ENCODE measurements at regions not wholly inside any gene's neighbourhood (a gene's known extent, or its start where the extent isn't known, plus 50 kb on each side); places are given as distances from the start of the nearest gene placed in this dataset.

DNA sequence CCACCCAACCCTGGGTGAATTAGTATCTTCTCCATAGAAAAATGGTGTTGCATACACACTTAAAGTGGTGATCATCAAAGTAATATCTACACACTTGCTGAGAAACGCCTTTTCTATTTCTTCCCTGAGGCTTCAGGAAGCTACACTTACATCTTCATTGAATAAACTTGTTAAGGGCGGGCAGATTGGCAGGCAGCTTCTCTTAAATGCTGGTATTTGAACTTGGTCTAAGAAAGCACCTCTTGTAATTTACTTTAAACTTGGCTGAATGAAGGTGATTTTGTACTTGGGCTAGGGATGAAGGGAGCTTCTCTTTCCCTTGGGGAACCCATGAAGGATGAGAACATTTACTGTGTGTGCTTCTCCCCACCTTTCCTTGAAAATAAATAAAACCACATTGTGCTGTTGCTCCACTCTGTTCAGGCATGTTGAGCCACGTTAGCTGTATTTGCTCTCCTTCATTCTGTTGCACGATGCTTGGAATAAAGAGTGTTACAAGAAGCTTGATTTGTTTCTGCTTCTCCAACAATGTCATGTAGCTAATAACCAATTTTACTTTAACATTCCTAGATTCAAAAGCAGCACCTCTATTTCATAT, 430.1 kb downstream of the ANKRD50 start:
- intact Hi-C loops (cut with micrococcal nuclease): no loop called here
- Histone ChIP-seq H3K9me3 (replicated peaks) (peaks cover 7% of the 10 kb centered on the region), H3K4me3 (no peak overlapping the region), H3K27ac (replicated peaks) (no peak overlapping the region), H3K4me1 (no peaks in the 10 kb centered on the region), H3K36me3 (no peaks in the 10 kb centered on the region), H3K27me3 (ENCODE audit: low read depth) (no peaks in the 10 kb centered on the region)
- no peak for DNase-seq
- TF ChIP-seq, protein P1, sequence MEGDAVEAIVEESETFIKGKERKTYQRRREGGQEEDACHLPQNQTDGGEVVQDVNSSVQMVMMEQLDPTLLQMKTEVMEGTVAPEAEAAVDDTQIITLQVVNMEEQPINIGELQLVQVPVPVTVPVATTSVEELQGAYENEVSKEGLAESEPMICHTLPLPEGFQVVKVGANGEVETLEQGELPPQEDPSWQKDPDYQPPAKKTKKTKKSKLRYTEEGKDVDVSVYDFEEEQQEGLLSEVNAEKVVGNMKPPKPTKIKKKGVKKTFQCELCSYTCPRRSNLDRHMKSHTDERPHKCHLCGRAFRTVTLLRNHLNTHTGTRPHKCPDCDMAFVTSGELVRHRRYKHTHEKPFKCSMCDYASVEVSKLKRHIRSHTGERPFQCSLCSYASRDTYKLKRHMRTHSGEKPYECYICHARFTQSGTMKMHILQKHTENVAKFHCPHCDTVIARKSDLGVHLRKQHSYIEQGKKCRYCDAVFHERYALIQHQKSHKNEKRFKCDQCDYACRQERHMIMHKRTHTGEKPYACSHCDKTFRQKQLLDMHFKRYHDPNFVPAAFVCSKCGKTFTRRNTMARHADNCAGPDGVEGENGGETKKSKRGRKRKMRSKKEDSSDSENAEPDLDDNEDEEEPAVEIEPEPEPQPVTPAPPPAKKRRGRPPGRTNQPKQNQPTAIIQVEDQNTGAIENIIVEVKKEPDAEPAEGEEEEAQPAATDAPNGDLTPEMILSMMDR (IDR thresholded peaks at IDR 0.05; ENCODE audit: borderline replicate concordance): no peak

- TF ChIP-seq, protein P1 (IDR thresholded peaks at IDR 0.05; ENCODE audit: borderline replicate concordance): no peak
- H3K4me3 ChIP-seq: no peak overlapping the region
- H3K27me3 ChIP-seq (ENCODE audit: low read depth): no peaks in the 10 kb centered on the region
- H3K27ac ChIP-seq (replicated peaks): no peak overlapping the region
- no peaks in the 10 kb centered on the region for H3K36me3 ChIP-seq
- no peaks in the 10 kb centered on the region for H3K4me1 ChIP-seq
- intact Hi-C loops (cut with micrococcal nuclease): no loop called here
- H3K9me3 ChIP-seq (replicated peaks): peaks cover 7% of the 10 kb centered on the region
- DNase-seq: no peak
Measured at GRCh38 chr4:124288706-124289486, 423.6 kb downstream of the ANKRD50 start.

- Histone ChIP-seq H3K27ac (replicated peaks) (no peak overlapping the region), H3K4me3 (no peak overlapping the region), H3K4me1 (no peaks in the 10 kb centered on the region), H3K9me3 (replicated peaks) (peaks cover 1% of the 10 kb centered on the region), H3K27me3 (ENCODE audit: low read depth) (no peaks in the 10 kb centered on the region), H3K36me3 (no peaks in the 10 kb centered on the region)
- no peak for DNase-seq
- TF ChIP-seq, protein P1 (IDR thresholded peaks at IDR 0.05; ENCODE audit: borderline replicate concordance): no peak
- intact Hi-C loops (cut with micrococcal nuclease): no loop called here
Measured at GRCh38 chr4:124290678-124291077, 421.9 kb downstream of the ANKRD50 start.

- Histone ChIP-seq H3K36me3 (no peaks in the 10 kb centered on the region), H3K27ac (replicated peaks) (no peak overlapping the region), H3K27me3 (ENCODE audit: low read depth) (no peaks in the 10 kb centered on the region), H3K4me1 (no peaks in the 10 kb centered on the region), H3K9me3 (replicated peaks) (no peaks in the 10 kb centered on the region), H3K4me3 (no peak overlapping the region)
- TF ChIP-seq, protein P1 (IDR thresholded peaks at IDR 0.05; ENCODE audit: borderline replicate concordance): no peak
- intact Hi-C loops (cut with micrococcal nuclease): no loop called here
- DNase-seq: no peak
Measured at GRCh38 chr4:124295413-124295812, 417.1 kb downstream of the ANKRD50 start.

GRCh38 chr4:124304941-124305340, 407.6 kb downstream of the ANKRD50 start:
- Histone ChIP-seq H3K36me3 (no peaks in the 10 kb centered on the region), H3K4me1 (no peaks in the 10 kb centered on the region), H3K27ac (replicated peaks) (peak overlapping the region; percentile 9), H3K4me3 (no peak overlapping the region), H3K27me3 (ENCODE audit: low read depth) (no peaks in the 10 kb centered on the region), H3K9me3 (replicated peaks) (no peaks in the 10 kb centered on the region)
- no peak for DNase-seq
- TF ChIP-seq, protein P1 (IDR thresholded peaks at IDR 0.05; ENCODE audit: borderline replicate concordance): no peak
- intact Hi-C loops (cut with micrococcal nuclease): no loop called here

Measured in left ventricle myocardium inferior (tissue), 1 donor.